ENCODE measurements at regions not wholly inside any gene's neighbourhood (a gene's known extent, or its start where the extent isn't known, plus 50 kb on each side); places are given as distances from the start of the nearest gene placed in this dataset.

- peak overlapping the region; percentile 53 to 89 (median 78) for H3K27ac ChIP-seq
- peak in 1 of 5 donors; percentile 18 for DNase-seq
- ATAC-seq: peak in 3 of 4 donors; percentile 33 to 39 (median 38)
These were observed 635.4 kb upstream of the ARGLU1 start for GRCh38 chr13:107203146-107203847.

GRCh38 chr13:107202371-107203023, 634.6 kb upstream of the ARGLU1 start:
- peak; percentile 45 to 68 (median 60) for DNase-seq
- Histone ChIP-seq H3K27ac (peak overlapping the region; percentile 53 to 89 (median 78)), H3K4me1 (peaks cover 5 to 36% (median 11%) of the 10 kb centered on the region in 12 donors), H3K27me3 (no peaks in the 10 kb centered on the region), H3K9me3 (no peaks in the 10 kb centered on the region), H3K36me3 (no peaks in the 10 kb centered on the region), H3K4me3 (no peak overlapping the region)
- peak; percentile 77 to 95 (median 83) for ATAC-seq
- TF ChIP-seq CTCF (IDR thresholded peaks at IDR 0.05) (no peak), POLR2A (IDR thresholded peaks at IDR 0.05) (no peak)
- intact Hi-C loops (cut with DNase I): loop anchor here in 3 of 10 donors (2.0 to 10.0 kb wide), 4 partner anchors 60 to 498 kb away; no protein-coding TSS in a partner anchor
- 36 to 43% (median 40%) methylated on average over 4 of the region's 4 CpGs for WGBS, 4 donors

More at GRCh38 chr13:107203146-107203847, 635.4 kb upstream of the ARGLU1 start:
- TF ChIP-seq CTCF (IDR thresholded peaks at IDR 0.05) (peak in 11 of 12 donors; percentile 23 to 61 (median 39)), POLR2A (IDR thresholded peaks at IDR 0.05) (no peak)
- no peaks in the 10 kb centered on the region for H3K36me3 ChIP-seq
- 50 to 68% (median 60%) methylated on average over 10 to 11 of the region's 11 CpGs for WGBS, 4 donors
- no peak overlapping the region for H3K4me3 ChIP-seq
- intact Hi-C loops (cut with DNase I): loop anchor here in 3 of 10 donors (2.0 to 10.0 kb wide), 4 partner anchors 61 to 498 kb away; no protein-coding TSS in a partner anchor
- no peaks in the 10 kb centered on the region for H3K9me3 ChIP-seq
- H3K27me3 ChIP-seq: no peaks in the 10 kb centered on the region
- H3K4me1 ChIP-seq: peaks cover 6 to 39% (median 17%) of the 10 kb centered on the region in 12 donors

GRCh38 chr13:107200491-107200890, 632.6 kb upstream of the ARGLU1 start:
- peaks cover 0 to 22% (median 9%) of the 10 kb centered on the region in 12 donors for H3K4me1 ChIP-seq
- H3K4me3 ChIP-seq: no peak overlapping the region
- intact Hi-C loops (cut with DNase I): loop anchor here in 3 of 10 donors (5.0 to 10.0 kb wide), 3 partner anchors 58 to 496 kb away; no protein-coding TSS in a partner anchor
- no peak for TF ChIP-seq POLR2A (IDR thresholded peaks at IDR 0.05)
- no peak for TF ChIP-seq CTCF (IDR thresholded peaks at IDR 0.05)
- WGBS, 4 donors: 95 to 97% (median 96%) methylated on average over 6 of the region's 6 CpGs
- peaks cover 0 to 5% (median 0%) of the 10 kb centered on the region in 12 donors for H3K9me3 ChIP-seq
- no peaks in the 10 kb centered on the region for H3K36me3 ChIP-seq
- ATAC-seq: no peak
- no peak for DNase-seq
- H3K27ac ChIP-seq: no peak overlapping the region
- no peaks in the 10 kb centered on the region for H3K27me3 ChIP-seq

GRCh38 chr13:107192289-107192688, 624.4 kb upstream of the ARGLU1 start:
- H3K36me3 ChIP-seq: no peaks in the 10 kb centered on the region
- no peaks in the 10 kb centered on the region for H3K27me3 ChIP-seq
- 65 to 73% (median 70%) methylated on average over 7 of the region's 7 CpGs for WGBS, 4 donors
- H3K9me3 ChIP-seq: peaks cover 0 to 17% (median 0%) of the 10 kb centered on the region in 12 donors
- no peak for DNase-seq
- H3K27ac ChIP-seq: no peak overlapping the region
- no peaks in the 10 kb centered on the region for H3K4me1 ChIP-seq
- intact Hi-C loops (cut with DNase I): no loop called here
- TF ChIP-seq POLR2A (IDR thresholded peaks at IDR 0.05): no peak
- TF ChIP-seq CTCF (IDR thresholded peaks at IDR 0.05): no peak
- no peak overlapping the region for H3K4me3 ChIP-seq
- ATAC-seq: no peak
